ENCODE measurements at regions not wholly inside any gene's neighbourhood (a gene's known extent, or its start where the extent isn't known, plus 50 kb on each side); places are given as distances from the start of the nearest gene placed in this dataset.
A peak's percentile ranks its signal among the peaks of the same experiment; 100 is the strongest.

- H3K79me2 ChIP-seq (ENCODE audit: control insufficient read depth in 1 of 2, insufficient read depth in 2 of 2, low read length in 2 of 2) = no peaks in the 10 kb centered on the region
- H3K4me3 ChIP-seq (ENCODE audit: extremely low read depth in 1 of 4, insufficient read depth in 2 of 4, low read depth in 3 of 4, low read length in 4 of 4) = no peak overlapping the region
- H4K8ac ChIP-seq (ENCODE audit: extremely low read depth, insufficient read depth, low read length) = no peak overlapping the region
- no peak overlapping the region for H2AK5ac ChIP-seq (ENCODE audit: low read depth, low read length)
- 0 out of 2 replicates have a peak overlapping the region, but pooled peaks have one; percentile 50 for H2AFZ ChIP-seq (ENCODE audit: low read length)
- DNase-seq (ENCODE audit: low read depth in 1 of 2, low spot score in 2 of 2) (no peak), FAIRE-seq (no peak)
- H3K9me3 ChIP-seq (ENCODE audit: insufficient read depth in 2 of 2, low read depth in 1 of 2, low read length in 1 of 2) = no peaks in the 10 kb centered on the region
- H3K9ac ChIP-seq (replicated peaks in 1 of 4; ENCODE audit: extremely low read depth in 1 of 4, low read depth in 3 of 4, low read length in 3 of 4) = no peak overlapping the region
- no peaks in the 10 kb centered on the region for H4K20me1 ChIP-seq (replicated peaks in 1 of 2; ENCODE audit: control insufficient read depth in 1 of 2, insufficient read depth in 2 of 2, low read length in 2 of 2)
- no peak overlapping the region for H3K4ac ChIP-seq (replicated peaks; ENCODE audit: insufficient read length, low read depth, low read length)
- ChIA-PET POLR2A (ENCODE audit: partially characterized antibody) (no interaction called here), CTCF (ENCODE audit: partially characterized antibody) (interaction anchor here (2.3 kb wide), 1 partner anchor 11 kb away, joined by 9 read pairs; no protein-coding TSS in a partner anchor)
- no peaks in the 10 kb centered on the region for H3K4me1 ChIP-seq (replicated peaks in 1 of 4; ENCODE audit: control insufficient read depth in 3 of 4, insufficient read depth in 4 of 4, low read length in 3 of 4)
- no peaks in the 10 kb centered on the region; the same call in 1 of the 2 replicates for H3K23me2 ChIP-seq (ENCODE audit: low read depth, low read length)
- H3K56ac ChIP-seq (replicated peaks; ENCODE audit: insufficient read length, low read depth, low read length) = no peak overlapping the region
- H2BK20ac ChIP-seq (ENCODE audit: low read length) = no peak overlapping the region
- no peaks in the 10 kb centered on the region for H3K27me3 ChIP-seq (replicated peaks in 1 of 4; ENCODE audit: control insufficient read depth in 3 of 4, extremely low read depth in 1 of 4, insufficient read depth in 3 of 4, low read length in 3 of 4)
- H2BK120ac ChIP-seq (replicated peaks; ENCODE audit: low read depth, low read length) = no peak overlapping the region
- H3K23ac ChIP-seq (ENCODE audit: insufficient read length) = no peak overlapping the region
- no peak overlapping the region for H3K4me2 ChIP-seq (ENCODE audit: insufficient read depth in 1 of 2, low read depth in 2 of 2, low read length in 2 of 2)
- H3K79me1 ChIP-seq (ENCODE audit: low read depth, low read length) = no peaks in the 10 kb centered on the region
- H4K5ac ChIP-seq (ENCODE audit: insufficient read length, low read depth, low read length) = no peak overlapping the region
- no peak overlapping the region for H3K18ac ChIP-seq (ENCODE audit: extremely low read depth, low read length)
- H3K27ac ChIP-seq (ENCODE audit: low read depth, low read length) = no peak overlapping the region
- H2BK15ac ChIP-seq (ENCODE audit: low read length) = no peak overlapping the region
- no peak overlapping the region for H3K14ac ChIP-seq (ENCODE audit: insufficient read length)
- no peak overlapping the region for H2BK12ac ChIP-seq (ENCODE audit: low read depth, low read length)
- H4K91ac ChIP-seq (replicated peaks; ENCODE audit: insufficient read length, low read length) = no peak overlapping the region
- no peak overlapping the region for H2BK5ac ChIP-seq (ENCODE audit: low read depth, low read length)
- peak; percentile 66; the same call in 1 of the 2 replicates for TF ChIP-seq MAFK (IDR thresholded peaks at IDR 0.05; ENCODE audit: low read depth, low read length)
- TF ChIP-seq RAD21 (IDR thresholded peaks at IDR 0.05 in 1 of 2, conservative IDR thresholded peaks at IDR 0.05 in 1 of 2; ENCODE audit: low read depth in 2 of 2, low read length in 2 of 2) = no peak
- peak; percentile 40; the same call in 1 of the 2 replicates for TF ChIP-seq BACH1 (IDR thresholded peaks at IDR 0.05; ENCODE audit: low read length)
- no peaks in the 10 kb centered on the region for H3K36me3 ChIP-seq (ENCODE audit: control insufficient read depth in 2 of 4, insufficient read depth in 4 of 4, low read length in 3 of 4)
Observed at GRCh38 chr12:127374447-127374846, 892.5 kb upstream of the TMEM132C start.
